Endothelial cell of umbilical vein (primary cell): ENCODE measurements at regions not wholly inside any gene's neighbourhood (a gene's known extent, or its start where the extent isn't known, plus 50 kb on each side); places are given as distances from the start of the nearest gene placed in this dataset.

Experiments used
- BruUV-seq: library from RNA; stranded (reverse); fragments of 400-500 nt; replicated peaks from 2 replicates; lab custom pipeline; 2021; lab: Mats Ljungman, UMichigan
- CTCF ChIA-PET: fragments of 300-600, 350-600 bp; sonication (Branson Sonifier 250); formaldehyde crosslinking; loops from one replicate; lab custom pipeline; 2021; ENCODE audit warnings: antibody characterized with exemption, inconsistent platforms; lab: Charles Lee
- POLR2A ChIA-PET: fragments of 300-600, 350-600 bp; sonication (Branson Sonifier 250); formaldehyde crosslinking; loops from one replicate; lab custom pipeline; 2021; ENCODE audit warnings: antibody characterized with exemption, inconsistent platforms; lab: Charles Lee
- DNase-seq: peaks from one replicate; pipeline ENCODE4 v3.0.0-alpha.2; 2011; ENCODE audit warnings: low read depth, low spot score
- FAIRE-seq: peaks from 2 replicates; lab custom pipeline; 2011; peaks lifted over from hg19 to GRCh38; lab: Jason Lieb, UNC
- H2AFZ ChIP-seq: 2 replicates; pipeline ENCODE4 v1.6.0; 2012; ENCODE audit warnings: low read depth, low read length, control low read depth, inconsistent platforms
- H3K27ac ChIP-seq: 2 replicates; pipeline ENCODE4 v1.5.1; 2011; ENCODE audit warnings: low read depth, mild to moderate bottlenecking, control low read depth, low read length, moderate library complexity; ENCODE audit not compliant: insufficient read depth
- H3K27me3 ChIP-seq, 2 experiments: 2 replicates each; pipeline versions ENCODE4 v1.6.0 to v1.6.1; 2011; ENCODE audit warnings: low read length in 2 of 2, mixed read lengths in 1 of 2; ENCODE audit not compliant: control insufficient read depth in 2 of 2, insufficient read depth in 2 of 2
- H3K36me3 ChIP-seq, 2 experiments: 2 replicates in 1 of 2; 3 replicates in 1 of 2; pipeline ENCODE4 v1.5.1; 2011; ENCODE audit warnings: low read length in 2 of 2, mild to moderate bottlenecking in 1 of 2, moderate library complexity in 1 of 2; ENCODE audit not compliant: control insufficient read depth in 2 of 2, insufficient read depth in 2 of 2; ENCODE audit errors: extremely low read depth in 1 of 2
- H3K4me1 ChIP-seq: 3 replicates; pipeline ENCODE4 v1.5.1; 2011; ENCODE audit warnings: mild to moderate bottlenecking, low read length; ENCODE audit not compliant: control insufficient read depth, insufficient read depth; ENCODE audit errors: extremely low read depth
- H3K4me2 ChIP-seq: 2 replicates; pipeline ENCODE4 v1.6.1; 2011; ENCODE audit warnings: low read length, control low read depth, mixed read lengths; ENCODE audit not compliant: insufficient read depth
- H3K4me3 ChIP-seq, 3 experiments: fragments of 200-600 bp in 1 of 3; sonication (generic), shearing (Covaris generic) in 1 of 3; replicated peaks in 1 of 3; 2 replicates each; pipeline ENCODE4 v1.5.1; 2011 to 2016; ENCODE audit warnings: control low read depth in 3 of 3, low read length in 3 of 3, mild to moderate bottlenecking in 2 of 3, inconsistent platforms in 1 of 3, low read depth in 1 of 3, moderate library complexity in 1 of 3; ENCODE audit not compliant: insufficient read depth in 1 of 3
- H3K79me2 ChIP-seq: 2 replicates; pipeline ENCODE4 v1.6.0; 2012; ENCODE audit warnings: low read length, inconsistent platforms; ENCODE audit not compliant: control insufficient read depth, insufficient read depth
- H3K9ac ChIP-seq: replicated peaks from 2 replicates; pipeline ENCODE3; 2011; ENCODE audit warnings: low read length, control low read depth; ENCODE audit not compliant: insufficient read depth; ENCODE audit errors: extremely low read depth
- H3K9me1 ChIP-seq: replicated peaks from 3 replicates; pipeline ENCODE4 v1.6.0; 2011; ENCODE audit warnings: mild to moderate bottlenecking, low read length; ENCODE audit not compliant: control insufficient read depth, insufficient read depth; ENCODE audit errors: extremely low read depth
- H3K9me3 ChIP-seq: replicated peaks from 2 replicates; pipeline ENCODE4 v1.5.1; 2012; ENCODE audit warnings: low read length, inconsistent platforms; ENCODE audit not compliant: control insufficient read depth, insufficient read depth
- H4K20me1 ChIP-seq: replicated peaks from 2 replicates; pipeline ENCODE3; 2011; ENCODE audit warnings: mild to moderate bottlenecking, low read length; ENCODE audit not compliant: control insufficient read depth, insufficient read depth; ENCODE audit errors: extremely low read depth
- CTCF ChIP-seq, 2 donors: IDR thresholded peaks; 1 replicate in 1 of 2; 2 replicates in 1 of 2; pipeline ENCODE4 v1.5.1; 2011; ENCODE audit warnings: low read length in 2 of 2, mild to moderate bottlenecking in 2 of 2, moderate library complexity in 2 of 2, control low read depth in 1 of 2, inconsistent platforms in 1 of 2, low read depth in 1 of 2; ENCODE audit not compliant: insufficient read depth in 1 of 2; ENCODE audit errors: extremely low read depth in 1 of 2
- EZH2 ChIP-seq: IDR thresholded peaks from 2 replicates; pipeline ENCODE4 v1.6.1; 2012; ENCODE audit warnings: borderline replicate concordance, low read depth, mild to moderate bottlenecking, moderate library complexity, low read length, inconsistent platforms; ENCODE audit not compliant: severe bottlenecking
- FOS ChIP-seq: IDR thresholded peaks from 2 replicates; pipeline ENCODE4 v1.6.1; 2011; ENCODE audit warnings: mild to moderate bottlenecking, low read length, moderate library complexity, borderline replicate concordance; ENCODE audit not compliant: insufficient read depth
- GATA2 ChIP-seq: IDR thresholded peaks from 2 replicates; pipeline ENCODE4 v1.7.0; 2011; ENCODE audit warnings: low read depth, mild to moderate bottlenecking, moderate library complexity, mixed read lengths, low read length; ENCODE audit not compliant: insufficient read length, insufficient read depth
- JUN ChIP-seq: IDR thresholded peaks from 2 replicates; pipeline ENCODE4 v1.6.1; 2011; ENCODE audit warnings: borderline replicate concordance, low read depth; ENCODE audit not compliant: insufficient read length, insufficient read depth
- MAX ChIP-seq: IDR thresholded peaks from 2 replicates; pipeline ENCODE4 v1.6.1; 2011; ENCODE audit not compliant: insufficient read depth, insufficient read length
- MYC ChIP-seq: IDR thresholded peaks from one replicate; pipeline ENCODE4 v1.6.1; 2011; ENCODE audit warnings: mild to moderate bottlenecking, low read depth, low read length
- POLR2A ChIP-seq: IDR thresholded peaks from 2 replicates; pipeline ENCODE4 v1.6.1; 2012; ENCODE audit warnings: low read depth, mild to moderate bottlenecking, control low read depth, low read length
- POLR2AphosphoS5 ChIP-seq: IDR thresholded peaks from 2 replicates; pipeline ENCODE4 v1.6.1; 2012; ENCODE audit warnings: low read depth, mild to moderate bottlenecking, control low read depth, low read length, moderate library complexity; ENCODE audit not compliant: insufficient read depth
- dilution Hi-C: fragments of 300-500 bp; cut with MboI; formaldehyde crosslinking; loops from one replicate; pipeline ENCODE4 v1.15.0; 2019; ENCODE audit warnings: low sequenced_read_pairs; ENCODE audit not compliant: extremely low pct_ligation_motif_present
- intact Hi-C: fragments of 100-400 bp; cut with micrococcal nuclease; formaldehyde crosslinking; loops from one replicate; pipeline ENCODE4 v1.10.0; 2022

- TF ChIP-seq POLR2A (no peak), JUN (no peak), CTCF (IDR thresholded peaks at IDR 0.05; ENCODE audit: extremely low read depth in 1 of 2, insufficient read depth in 1 of 2, low read depth in 1 of 2, low read length in 2 of 2) (no peak), EZH2 (no peak), MYC (no peak), GATA2 (no peak), FOS (no peak), MAX (no peak), POLR2AphosphoS5 (no peak)
- Histone ChIP-seq H3K4me1 (no peaks in the 10 kb centered on the region), H3K27me3 (no peaks in the 10 kb centered on the region), H3K4me2 (no peak overlapping the region), H4K20me1 (no peaks in the 10 kb centered on the region), H3K79me2 (no peaks in the 10 kb centered on the region), H2AFZ (no peak overlapping the region), H3K36me3 (no peaks in the 10 kb centered on the region), H3K27ac (no peak overlapping the region), H3K9me1 (no peaks in the 10 kb centered on the region), H3K9me3 (no peaks in the 10 kb centered on the region), H3K9ac (no peak overlapping the region), H3K4me3 (no peak overlapping the region)
- dilution Hi-C loops (no loop called here), intact Hi-C loops (no loop called here)
- ChIA-PET CTCF (no interaction called here), POLR2A (no interaction called here)
- FAIRE-seq (no peak), DNase-seq (no peak)
- no TSS peak for BruUV-seq
Measured at GRCh38 chr14:62369919-62370560, 607.8 kb downstream of the SNAPC1 start.
